Nephron progenitor cell (in vitro differentiated cells): ENCODE measurements at regions not wholly inside any gene's neighbourhood (a gene's known extent, or its start where the extent isn't known, plus 50 kb on each side); places are given as distances from the start of the nearest gene placed in this dataset.

ENCODE experiments used
- DNase-seq: peaks from one replicate; pipeline ENCODE4 v3.0.0; 2021
- H3K27ac Mint-ChIP-seq: 2 replicates; pipeline ENCODE4 v1.8.0; 2021; ENCODE audit warnings: mild to moderate bottlenecking, moderate library complexity, mixed read lengths
- H3K27me3 Mint-ChIP-seq: 2 replicates; pipeline ENCODE4 v1.8.0; 2021; ENCODE audit warnings: mild to moderate bottlenecking, low read depth, mixed read lengths; ENCODE audit not compliant: poor library complexity
- H3K36me3 Mint-ChIP-seq: 2 replicates; pipeline ENCODE4 v1.8.0; 2021; ENCODE audit warnings: low read depth, mixed read lengths
- H3K4me1 Mint-ChIP-seq: 2 replicates; pipeline ENCODE4 v1.8.0; 2021; ENCODE audit warnings: mixed read lengths
- H3K4me3 Mint-ChIP-seq: 2 replicates; pipeline ENCODE4 v1.8.0; 2021; ENCODE audit warnings: mild to moderate bottlenecking, moderate library complexity, mixed read lengths
- H3K9me3 Mint-ChIP-seq: 2 replicates; pipeline ENCODE4 v1.8.0; 2021; ENCODE audit warnings: mild to moderate bottlenecking, moderate library complexity, mixed read lengths
- TF ChIP-seq, protein P1 (sequence below): fragments of 200-600 bp; sonication (generic); IDR thresholded peaks from 2 replicates; pipeline ENCODE4 v1.5.0; 2021; ENCODE audit warnings: antibody characterized with exemption

GRCh38 chr1:81547261-81547911 is 253.3 kb upstream of the ADGRL2 start:
- Mint-ChIP-seq H3K4me3 (peak overlapping the region; percentile 43), H3K27ac (peak overlapping the region; percentile 90)
- TF ChIP-seq, protein P1, sequence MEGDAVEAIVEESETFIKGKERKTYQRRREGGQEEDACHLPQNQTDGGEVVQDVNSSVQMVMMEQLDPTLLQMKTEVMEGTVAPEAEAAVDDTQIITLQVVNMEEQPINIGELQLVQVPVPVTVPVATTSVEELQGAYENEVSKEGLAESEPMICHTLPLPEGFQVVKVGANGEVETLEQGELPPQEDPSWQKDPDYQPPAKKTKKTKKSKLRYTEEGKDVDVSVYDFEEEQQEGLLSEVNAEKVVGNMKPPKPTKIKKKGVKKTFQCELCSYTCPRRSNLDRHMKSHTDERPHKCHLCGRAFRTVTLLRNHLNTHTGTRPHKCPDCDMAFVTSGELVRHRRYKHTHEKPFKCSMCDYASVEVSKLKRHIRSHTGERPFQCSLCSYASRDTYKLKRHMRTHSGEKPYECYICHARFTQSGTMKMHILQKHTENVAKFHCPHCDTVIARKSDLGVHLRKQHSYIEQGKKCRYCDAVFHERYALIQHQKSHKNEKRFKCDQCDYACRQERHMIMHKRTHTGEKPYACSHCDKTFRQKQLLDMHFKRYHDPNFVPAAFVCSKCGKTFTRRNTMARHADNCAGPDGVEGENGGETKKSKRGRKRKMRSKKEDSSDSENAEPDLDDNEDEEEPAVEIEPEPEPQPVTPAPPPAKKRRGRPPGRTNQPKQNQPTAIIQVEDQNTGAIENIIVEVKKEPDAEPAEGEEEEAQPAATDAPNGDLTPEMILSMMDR = no peak

DNA sequence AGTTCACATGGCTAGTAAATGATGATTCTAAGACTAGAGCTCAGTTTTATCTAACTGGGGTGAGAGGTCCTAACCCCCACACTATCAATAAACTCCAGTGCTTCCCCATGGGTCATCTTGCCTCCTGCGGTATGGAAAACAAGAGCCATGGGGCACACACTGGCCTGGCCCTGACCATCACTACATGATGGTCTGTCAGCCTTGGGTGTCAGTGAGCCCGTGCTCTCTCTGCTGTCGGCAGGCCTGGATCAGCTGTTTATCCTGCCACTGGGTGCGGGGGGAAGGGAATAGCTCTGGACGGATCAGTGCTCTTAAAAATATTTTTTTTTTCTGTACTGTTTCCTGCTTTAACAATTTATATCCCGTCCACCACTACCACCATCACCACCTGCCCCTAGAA is 255.0 kb upstream of the ADGRL2 start:
- no peak overlapping the region for H3K27ac Mint-ChIP-seq
- H3K4me3 Mint-ChIP-seq = no peak overlapping the region
- H3K9me3 Mint-ChIP-seq = no peaks in the 10 kb centered on the region
- H3K27me3 Mint-ChIP-seq = no peaks in the 10 kb centered on the region
- TF ChIP-seq, protein P1 = no peak
- H3K4me1 Mint-ChIP-seq = peaks cover 63% of the 10 kb centered on the region
- DNase-seq = no peak
- no peaks in the 10 kb centered on the region for H3K36me3 Mint-ChIP-seq

More at GRCh38 chr1:81547261-81547911, 253.3 kb upstream of the ADGRL2 start:
- DNase-seq = no peak
- H3K9me3 Mint-ChIP-seq = no peaks in the 10 kb centered on the region
- no peaks in the 10 kb centered on the region for H3K27me3 Mint-ChIP-seq
- peaks cover 73% of the 10 kb centered on the region for H3K4me1 Mint-ChIP-seq
- no peaks in the 10 kb centered on the region for H3K36me3 Mint-ChIP-seq

DNA sequence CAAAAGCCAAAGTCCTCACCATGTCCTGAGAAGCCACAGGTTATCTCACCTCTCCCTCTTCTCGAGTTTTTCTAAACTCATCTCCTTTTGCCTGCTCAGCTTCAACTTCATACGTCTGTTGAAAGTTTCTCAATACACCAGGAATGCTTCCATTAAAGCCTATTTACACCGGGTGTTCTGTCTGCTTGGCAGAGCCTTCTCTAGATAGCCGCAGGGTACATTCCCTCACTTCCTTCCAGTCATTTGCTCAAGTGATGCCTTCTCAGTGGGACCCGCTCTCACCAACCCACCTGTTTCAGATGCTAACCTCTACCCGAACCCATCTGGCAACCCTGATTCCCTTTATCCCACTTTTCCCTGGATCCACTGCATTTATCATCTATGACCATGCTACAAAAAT is 257.0 kb upstream of the ADGRL2 start:
- Mint-ChIP-seq H3K4me3 (no peak overlapping the region), H3K27me3 (no peaks in the 10 kb centered on the region), H3K27ac (no peak overlapping the region), H3K36me3 (no peaks in the 10 kb centered on the region), H3K9me3 (no peaks in the 10 kb centered on the region), H3K4me1 (peaks cover 50% of the 10 kb centered on the region)
- DNase-seq = no peak
- TF ChIP-seq, protein P1 = no peak

DNA sequence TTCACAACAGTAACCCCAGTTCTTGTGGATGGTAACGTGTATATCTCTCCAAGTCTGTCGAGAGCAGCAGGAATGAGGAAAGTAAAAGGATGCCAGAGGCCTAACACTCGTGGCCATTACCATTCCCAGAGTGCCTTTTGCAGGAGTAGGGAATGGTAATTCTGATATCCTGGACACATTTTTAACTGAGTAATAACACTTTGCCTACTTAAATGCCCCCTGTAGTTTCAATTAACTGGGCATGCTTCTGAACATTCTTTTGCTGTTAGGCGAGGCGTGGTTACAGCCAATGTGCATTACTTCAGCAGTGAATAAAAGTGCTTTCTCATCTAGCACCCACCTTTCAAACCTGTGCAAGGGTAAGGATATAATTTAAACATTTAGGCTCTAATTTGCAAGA is 258.5 kb upstream of the ADGRL2 start:
- Mint-ChIP-seq H3K27ac (no peak overlapping the region), H3K36me3 (no peaks in the 10 kb centered on the region), H3K9me3 (no peaks in the 10 kb centered on the region), H3K4me3 (no peak overlapping the region), H3K4me1 (peaks cover 34% of the 10 kb centered on the region), H3K27me3 (peaks cover 3% of the 10 kb centered on the region)
- no peak for DNase-seq
- TF ChIP-seq, protein P1 = no peak

DNA sequence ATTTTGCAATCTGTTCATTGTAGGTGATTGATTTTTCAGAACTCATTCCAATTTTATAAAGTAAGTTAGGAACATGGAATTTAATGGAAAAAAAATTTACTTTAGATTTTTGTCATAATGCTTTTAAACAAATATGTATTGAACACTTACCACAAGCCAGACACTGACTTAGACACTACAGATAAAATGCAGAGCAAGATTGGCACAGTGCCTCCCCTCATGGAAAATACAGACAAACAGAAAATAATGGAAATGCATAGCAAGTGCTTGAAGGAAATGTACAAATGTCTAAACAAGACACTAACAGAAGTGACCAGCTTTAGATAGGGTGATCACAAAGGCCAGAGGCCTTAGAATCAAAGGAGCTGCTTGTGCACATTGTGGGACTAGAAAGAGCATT is 260.5 kb upstream of the ADGRL2 start:
- no peaks in the 10 kb centered on the region for H3K9me3 Mint-ChIP-seq

More for the DNA sequence above, 260.5 kb upstream of the ADGRL2 start:
- no peak for DNase-seq
- Mint-ChIP-seq H3K36me3 (no peaks in the 10 kb centered on the region), H3K4me1 (peaks cover 19% of the 10 kb centered on the region), H3K27me3 (peaks cover 3% of the 10 kb centered on the region), H3K27ac (peak overlapping the region; percentile 21), H3K4me3 (no peak overlapping the region)
- TF ChIP-seq, protein P1 = no peak
